Sigmoid colon (tissue), 4 donors: ENCODE measurements at regions not wholly inside any gene's neighbourhood (a gene's known extent, or its start where the extent isn't known, plus 50 kb on each side); places are given as distances from the start of the nearest gene placed in this dataset.

ENCODE experiments used
- CTCF ChIP-seq, 4 experiments: fragments of 450-650 bp in 3 of 4; fragments of 200-600 bp in 1 of 4; IDR thresholded peaks; one replicate each; pipeline ENCODE4 v1.5.1; 2016 to 2019; ENCODE audit warnings: antibody characterized with exemption in 4 of 4, mild to moderate bottlenecking in 3 of 4, moderate library complexity in 2 of 4
- EP300 ChIP-seq, 4 donors: sonication (generic); formaldehyde crosslinking; IDR thresholded peaks; one replicate each; pipeline ENCODE4 v1.6.1; 2017; ENCODE audit warnings: antibody characterized with exemption in 4 of 4
- POLR2A ChIP-seq, 2 donors: fragments of 450-650 bp; IDR thresholded peaks; one replicate each; pipeline ENCODE4 v1.6.1; 2016; ENCODE audit warnings: antibody characterized with exemption in 2 of 2, mild to moderate bottlenecking in 2 of 2, moderate library complexity in 2 of 2
- POLR2AphosphoS5 ChIP-seq, 4 donors: sonication (generic); formaldehyde crosslinking; IDR thresholded peaks; one replicate each; pipeline ENCODE4 v1.6.1; 2017; ENCODE audit warnings: antibody characterized with exemption in 4 of 4

GRCh38 chr2:234804704-234805103 lies 147.1 kb upstream of the SH3BP4 start:
- no peak for TF ChIP-seq POLR2AphosphoS5 (IDR thresholded peaks at IDR 0.05)
- no peak for TF ChIP-seq POLR2A (IDR thresholded peaks at IDR 0.05)
- TF ChIP-seq CTCF (IDR thresholded peaks at IDR 0.05), result no peak
- no peak for TF ChIP-seq EP300 (IDR thresholded peaks at IDR 0.05)
